Testis (tissue), 2 donors: ENCODE measurements at regions not wholly inside any gene's neighbourhood (a gene's known extent, or its start where the extent isn't known, plus 50 kb on each side); places are given as distances from the start of the nearest gene placed in this dataset.

ENCODE experiments used
- DNase-seq: peaks from one replicate; pipeline ENCODE4 v3.0.0-alpha.2; 2019
- H3K27ac ChIP-seq, 2 donors: fragments of 200-600 bp; sonication (generic); one replicate each; pipeline ENCODE4 v1.5.1; 2019
- H3K27me3 ChIP-seq: fragments of 200-600 bp; sonication (generic); one replicate; pipeline ENCODE4 v1.5.1; 2019
- H3K36me3 ChIP-seq: fragments of 200-600 bp; sonication (generic); one replicate; pipeline ENCODE4 v1.5.1; 2017; ENCODE audit warnings: low read depth; ENCODE audit errors: missing control alignments
- H3K4me1 ChIP-seq: fragments of 200-600 bp; sonication (generic); one replicate; pipeline ENCODE4 v1.5.1; 2019
- H3K4me3 ChIP-seq, 2 donors: fragments of 200-600 bp; sonication (generic); one replicate each; pipeline ENCODE4 v1.5.1; 2017 to 2019
- H3K9me3 ChIP-seq: fragments of 200-600 bp; sonication (generic); one replicate; pipeline ENCODE4 v1.5.1; 2017
- CTCF ChIP-seq, 3 experiments: fragments of 450-650 bp in 2 of 3; fragments of 200-600 bp in 1 of 3; sonication (generic) in 1 of 3; IDR thresholded peaks; one replicate each; pipeline ENCODE4 v1.5.1; 2016 to 2019; ENCODE audit warnings: antibody characterized with exemption in 3 of 3, mild to moderate bottlenecking in 2 of 3, moderate library complexity in 1 of 3
- POLR2A ChIP-seq: fragments of 450-650 bp; IDR thresholded peaks from one replicate; pipeline ENCODE4 v1.6.1; 2017; ENCODE audit warnings: antibody characterized with exemption, mild to moderate bottlenecking, moderate library complexity
- WGBS, 2 donors: methylation state at CpG; one replicate each; pipeline ENCODE4 v1.1.5; 2018; 5-methylcytosine and 5-hydroxymethylcytosine counted together
- intact Hi-C: fragments of 100-400 bp; cut with DNase I; formaldehyde crosslinking; loops from one replicate; pipeline ENCODE4 v1.15.1; 2023; ENCODE audit warnings: low total_unique reads

DNA sequence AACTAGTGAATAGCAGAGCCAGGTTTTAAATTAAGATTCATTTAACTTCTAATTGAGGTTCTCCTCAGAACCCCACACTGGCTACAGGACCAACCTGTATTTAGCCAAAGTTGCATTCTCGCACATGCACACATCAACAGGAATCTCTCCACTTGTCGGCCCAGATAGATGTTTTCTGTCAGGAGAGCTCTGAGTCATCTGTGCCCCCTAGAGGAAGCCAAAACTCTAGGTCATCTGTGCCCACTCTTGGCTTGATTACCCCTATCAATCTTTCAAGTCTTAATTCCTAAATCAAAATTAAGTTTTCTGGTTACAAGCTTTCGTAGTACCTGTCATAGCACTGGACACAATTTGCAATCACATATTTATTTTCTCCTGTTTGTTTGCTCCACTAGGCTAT lies 104.9 kb upstream of the EOMES start:
- Histone ChIP-seq H3K9me3 (no peaks in the 10 kb centered on the region), H3K4me1 (no peaks in the 10 kb centered on the region), H3K27me3 (no peaks in the 10 kb centered on the region), H3K27ac (no peak overlapping the region), H3K36me3 (no peaks in the 10 kb centered on the region), H3K4me3 (no peak overlapping the region)
- intact Hi-C loops: no loop called here
- 73 to 78% methylated on average over 3 of the region's 3 CpGs for WGBS, 2 donors
- DNase-seq: no peak
- no peak for TF ChIP-seq CTCF (IDR thresholded peaks at IDR 0.05)
- no peak for TF ChIP-seq POLR2A

DNA sequence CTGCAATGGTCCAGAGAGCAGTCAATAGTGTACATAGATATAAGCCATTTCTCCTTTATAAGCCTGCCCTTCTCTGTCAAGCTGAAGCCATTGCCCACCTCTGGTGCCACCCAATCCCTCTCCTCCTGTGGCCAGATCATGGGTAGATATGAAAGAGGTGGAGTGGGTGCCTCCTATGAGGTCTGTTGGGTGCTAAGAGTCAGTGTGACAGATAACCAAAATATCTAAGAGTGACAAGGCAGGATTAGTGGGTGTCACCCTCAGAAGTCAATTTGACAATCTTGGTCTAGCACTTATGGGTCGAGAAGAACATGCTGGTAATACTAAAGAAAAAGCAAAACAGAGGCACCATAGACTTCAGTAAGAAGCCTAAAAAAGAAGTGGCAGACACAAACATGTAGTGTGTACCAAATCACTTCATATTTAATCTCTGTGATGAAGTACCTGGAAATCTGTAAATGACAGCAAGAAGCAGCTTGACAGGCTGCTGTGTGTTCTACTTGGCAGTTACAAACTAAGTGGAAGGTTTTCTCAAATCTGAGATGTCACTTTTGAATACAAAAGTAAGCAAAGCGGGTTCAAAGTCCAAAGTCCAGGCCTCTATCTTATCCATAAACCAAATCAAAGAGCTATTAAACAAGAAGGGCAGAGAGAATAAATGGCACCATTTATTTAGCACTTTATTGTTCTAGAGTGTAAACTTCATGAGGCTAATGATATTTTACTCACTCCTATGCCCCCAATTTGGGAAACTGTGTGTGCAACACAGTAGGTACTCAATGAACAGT lies 118.9 kb upstream of the EOMES start:
- Histone ChIP-seq H3K36me3 (no peaks in the 10 kb centered on the region), H3K27ac (no peak overlapping the region), H3K27me3 (no peaks in the 10 kb centered on the region), H3K9me3 (no peaks in the 10 kb centered on the region), H3K4me1 (no peaks in the 10 kb centered on the region), H3K4me3 (no peak overlapping the region)
- 89 to 90% methylated on average over 2 of the region's 2 CpGs for WGBS, 2 donors
- intact Hi-C loops: no loop called here
- DNase-seq: no peak
- TF ChIP-seq POLR2A (no peak), CTCF (IDR thresholded peaks at IDR 0.05) (no peak)

- TF ChIP-seq POLR2A (no peak), CTCF (IDR thresholded peaks at IDR 0.05) (no peak)
- Histone ChIP-seq H3K27ac (no peak overlapping the region), H3K36me3 (no peaks in the 10 kb centered on the region), H3K9me3 (no peaks in the 10 kb centered on the region), H3K4me3 (no peak overlapping the region), H3K27me3 (no peaks in the 10 kb centered on the region), H3K4me1 (no peaks in the 10 kb centered on the region)
- intact Hi-C loops: no loop called here
- no peak for DNase-seq
- 62 to 82% methylated on average over 1 of the region's 1 CpG for WGBS, 2 donors
Measured at GRCh38 chr3:27844052-27844675, 122.0 kb upstream of the EOMES start.

DNA sequence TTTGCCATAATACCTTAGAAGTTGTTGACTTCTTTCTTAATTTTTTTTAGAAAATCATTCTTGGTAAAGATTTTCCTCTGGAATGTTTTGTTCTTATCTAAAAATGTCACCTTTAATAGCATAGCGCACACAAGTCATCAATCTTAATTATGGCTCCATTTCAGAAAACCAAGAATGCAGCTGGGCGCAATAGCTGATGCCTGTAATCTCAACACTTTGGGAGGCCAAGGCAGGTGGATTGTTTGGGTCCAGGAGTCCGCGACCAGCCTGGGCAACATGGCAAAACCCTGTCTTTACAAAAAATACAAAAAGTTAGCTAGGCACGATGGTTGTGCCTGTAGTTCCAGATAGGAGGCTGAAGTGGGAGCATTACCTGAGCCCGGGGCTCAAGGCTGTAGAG lies 125.6 kb upstream of the EOMES start:
- Histone ChIP-seq H3K4me1 (no peaks in the 10 kb centered on the region), H3K27me3 (no peaks in the 10 kb centered on the region), H3K36me3 (no peaks in the 10 kb centered on the region), H3K4me3 (no peak overlapping the region), H3K27ac (no peak overlapping the region), H3K9me3 (no peaks in the 10 kb centered on the region)
- 67 to 72% methylated on average over 6 of the region's 6 CpGs for WGBS, 2 donors
- intact Hi-C loops: no loop called here
- TF ChIP-seq CTCF (IDR thresholded peaks at IDR 0.05) (no peak), POLR2A (no peak)
- DNase-seq: no peak

DNA sequence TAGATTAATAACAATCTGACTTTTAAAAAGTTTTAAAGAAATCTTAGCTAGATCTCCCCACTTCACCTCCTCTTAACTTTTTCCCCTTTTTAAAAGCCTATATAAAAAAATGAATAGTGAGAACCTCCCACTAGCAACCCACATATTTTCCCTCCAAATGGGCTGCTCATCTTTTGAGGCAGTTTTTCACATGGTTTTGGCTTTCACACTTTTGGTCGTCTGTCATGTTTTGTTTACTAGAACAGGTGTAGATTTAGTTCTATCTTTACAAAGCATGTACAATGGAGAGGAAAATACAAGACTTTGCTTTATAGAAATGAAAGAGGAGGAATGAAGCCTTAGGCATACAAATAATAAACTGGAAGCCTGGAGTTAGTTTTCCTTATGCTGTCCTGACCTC lies 126.7 kb upstream of the EOMES start:
- no peaks in the 10 kb centered on the region for H3K4me1 ChIP-seq
- TF ChIP-seq CTCF (IDR thresholded peaks at IDR 0.05) (no peak), POLR2A (no peak)
- intact Hi-C loops: no loop called here
- H3K27ac ChIP-seq: no peak overlapping the region
- H3K36me3 ChIP-seq: no peaks in the 10 kb centered on the region
- 67 to 81% methylated on average over 1 of the region's 1 CpG for WGBS, 2 donors
- no peak overlapping the region for H3K4me3 ChIP-seq
- H3K9me3 ChIP-seq: no peaks in the 10 kb centered on the region
- DNase-seq: no peak
- no peaks in the 10 kb centered on the region for H3K27me3 ChIP-seq
